HEK293 (cell line): ENCODE measurements at regions not wholly inside any gene's neighbourhood (a gene's known extent, or its start where the extent isn't known, plus 50 kb on each side); places are given as distances from the start of the nearest gene placed in this dataset.

ENCODE experiments used
- ELK4 ChIP-seq: IDR thresholded peaks from 2 replicates; pipeline ENCODE4 v1.6.1; 2011; ENCODE audit warnings: mild to moderate bottlenecking, low read depth, low read length, borderline replicate concordance
- HOXA7 ChIP-seq: sonication (generic); formaldehyde crosslinking; IDR thresholded peaks from 2 replicates; pipeline ENCODE4 v1.8.1; 2022; ENCODE audit warnings: missing genetic modification reagents, borderline replicate concordance
- MEIS1 ChIP-seq: sonication (generic); formaldehyde crosslinking; IDR thresholded peaks from 2 replicates; pipeline ENCODE4 v1.8.1; 2022; ENCODE audit warnings: missing genetic modification reagents, mild to moderate bottlenecking, borderline replicate concordance
- REPIN1 ChIP-seq: fragments of 450-650 bp; formaldehyde crosslinking; IDR thresholded peaks from 2 replicates; pipeline ENCODE4 v1.5.1; 2017; ENCODE audit warnings: missing biosample characterization, missing genetic modification characterization, low read depth
- REST ChIP-seq: fragments of 450-650 bp; formaldehyde crosslinking; IDR thresholded peaks from 2 replicates; pipeline ENCODE4 v1.5.1; 2016; ENCODE audit warnings: missing biosample characterization, missing genetic modification characterization
- TCF7L2 ChIP-seq: IDR thresholded peaks from 2 replicates; pipeline ENCODE4 v1.6.1; 2011; ENCODE audit warnings: low read depth, mild to moderate bottlenecking, inconsistent platforms, low read length, moderate library complexity, borderline replicate concordance
- YY2 ChIP-seq: fragments of 450-650 bp; formaldehyde crosslinking; IDR thresholded peaks from 2 replicates; pipeline ENCODE4 v1.5.1; 2016; ENCODE audit warnings: missing biosample characterization, missing genetic modification characterization
- ZBTB11 ChIP-seq: fragments of 450-650 bp; formaldehyde crosslinking; conservative IDR thresholded peaks from 2 replicates; pipeline ENCODE4 v1.5.1; 2016; ENCODE audit warnings: low read depth, missing biosample characterization, missing genetic modification characterization
- ZFP37 ChIP-seq: fragments of 450-650 bp; formaldehyde crosslinking; IDR thresholded peaks from 2 replicates; pipeline ENCODE4 v1.5.1; 2016; ENCODE audit warnings: missing biosample characterization, missing genetic modification characterization
- ZIC2 ChIP-seq: fragments of 450-650 bp; formaldehyde crosslinking; IDR thresholded peaks from 2 replicates; pipeline ENCODE4 v1.5.1; 2016; ENCODE audit warnings: missing biosample characterization, missing genetic modification characterization
- ZNF140 ChIP-seq: fragments of 450-650 bp; formaldehyde crosslinking; IDR thresholded peaks from 2 replicates; pipeline ENCODE4 v1.5.1; 2016; ENCODE audit warnings: missing biosample characterization, missing genetic modification characterization
- ZNF174 ChIP-seq: fragments of 450-650 bp; formaldehyde crosslinking; IDR thresholded peaks from 2 replicates; pipeline ENCODE4 v1.5.0; 2017; ENCODE audit warnings: missing biosample characterization, mild to moderate bottlenecking, missing genetic modification characterization
- ZNF202 ChIP-seq: fragments of 450-650 bp; formaldehyde crosslinking; IDR thresholded peaks from 2 replicates; pipeline ENCODE4 v1.5.1; 2016; ENCODE audit warnings: missing biosample characterization, missing genetic modification characterization, borderline replicate concordance
- ZNF266 ChIP-seq: fragments of 450-650 bp; formaldehyde crosslinking; IDR thresholded peaks from 2 replicates; pipeline ENCODE4 v1.5.1; 2016; ENCODE audit warnings: missing biosample characterization, missing genetic modification characterization, low read depth
- ZNF292 ChIP-seq: fragments of 450-650 bp; formaldehyde crosslinking; IDR thresholded peaks from 2 replicates; pipeline ENCODE4 v1.5.1; 2016; ENCODE audit warnings: low read depth, missing biosample characterization, missing genetic modification characterization, borderline replicate concordance
- ZNF394 ChIP-seq: fragments of 450-650 bp; formaldehyde crosslinking; IDR thresholded peaks from 2 replicates; pipeline ENCODE4 v1.5.1; 2016; ENCODE audit warnings: missing biosample characterization, missing genetic modification characterization, mild to moderate bottlenecking, moderate library complexity, borderline replicate concordance
- ZNF549 ChIP-seq: fragments of 450-650 bp; IDR thresholded peaks from 2 replicates; pipeline ENCODE4 v1.5.1; 2018; ENCODE audit warnings: missing biosample characterization, missing genetic modification characterization, mild to moderate bottlenecking, inconsistent platforms, moderate library complexity
- ZNF555 ChIP-seq: fragments of 450-650 bp; formaldehyde crosslinking; conservative IDR thresholded peaks from 2 replicates; pipeline ENCODE4 v1.5.1; 2017; ENCODE audit warnings: missing biosample characterization, mild to moderate bottlenecking, missing genetic modification characterization, inconsistent platforms
- ZNF560 ChIP-seq: fragments of 450-650 bp; formaldehyde crosslinking; IDR thresholded peaks from 2 replicates; pipeline ENCODE4 v1.5.1; 2017; ENCODE audit warnings: missing biosample characterization, missing genetic modification characterization, borderline replicate concordance
- ZNF580 ChIP-seq: fragments of 450-650 bp; formaldehyde crosslinking; IDR thresholded peaks from 2 replicates; pipeline ENCODE4 v1.5.1; 2016; ENCODE audit warnings: missing biosample characterization, missing genetic modification characterization
- ZNF596 ChIP-seq: fragments of 450-650 bp; IDR thresholded peaks from 2 replicates; pipeline ENCODE4 v1.5.0; 2018; ENCODE audit warnings: missing biosample characterization, mild to moderate bottlenecking, missing genetic modification characterization, moderate library complexity
- ZNF623 ChIP-seq: fragments of 450-650 bp; formaldehyde crosslinking; IDR thresholded peaks from 2 replicates; pipeline ENCODE4 v1.5.1; 2016; ENCODE audit warnings: missing biosample characterization, missing genetic modification characterization
- ZNF629 ChIP-seq: fragments of 450-650 bp; formaldehyde crosslinking; IDR thresholded peaks from 2 replicates; pipeline ENCODE4 v1.5.1; 2017; ENCODE audit warnings: missing biosample characterization, missing genetic modification characterization
- ZNF654 ChIP-seq: fragments of 450-650 bp; formaldehyde crosslinking; IDR thresholded peaks from 2 replicates; pipeline ENCODE4 v1.5.1; 2016; ENCODE audit warnings: low read depth, missing biosample characterization, missing genetic modification characterization
- ZNF658 ChIP-seq: fragments of 450-650 bp; formaldehyde crosslinking; IDR thresholded peaks from 2 replicates; pipeline ENCODE4; 2016; ENCODE audit warnings: missing biosample characterization, missing genetic modification characterization
- ZNF747 ChIP-seq: fragments of 450-650 bp; formaldehyde crosslinking; IDR thresholded peaks from 2 replicates; pipeline ENCODE4 v1.5.1; 2016; ENCODE audit warnings: missing biosample characterization, missing genetic modification characterization
- ZNF768 ChIP-seq: fragments of 450-650 bp; formaldehyde crosslinking; IDR thresholded peaks from 2 replicates; pipeline ENCODE4 v1.5.1; 2018; ENCODE audit warnings: missing biosample characterization, mild to moderate bottlenecking, missing genetic modification characterization
- ZNF792 ChIP-seq: fragments of 450-650 bp; formaldehyde crosslinking; IDR thresholded peaks from 2 replicates; pipeline ENCODE4 v1.5.1; 2016; ENCODE audit warnings: missing biosample characterization, missing genetic modification characterization
- ZNF843 ChIP-seq: fragments of 450-650 bp; formaldehyde crosslinking; IDR thresholded peaks from 2 replicates; pipeline ENCODE4 v1.5.1; 2016; ENCODE audit warnings: missing biosample characterization, missing genetic modification characterization
- TF ChIP-seq, protein P1 (sequence below): fragments of 450-650 bp; formaldehyde crosslinking; optimal IDR thresholded peaks from 2 replicates; pipeline ENCODE3; 2016; ENCODE audit warnings: missing biosample characterization, mild to moderate bottlenecking, missing genetic modification characterization
- TF ChIP-seq, protein P2 (sequence below): fragments of 450-650 bp; formaldehyde crosslinking; IDR thresholded peaks from 2 replicates; pipeline ENCODE4 v1.5.1; 2016; ENCODE audit warnings: missing biosample characterization, missing genetic modification characterization

DNA sequence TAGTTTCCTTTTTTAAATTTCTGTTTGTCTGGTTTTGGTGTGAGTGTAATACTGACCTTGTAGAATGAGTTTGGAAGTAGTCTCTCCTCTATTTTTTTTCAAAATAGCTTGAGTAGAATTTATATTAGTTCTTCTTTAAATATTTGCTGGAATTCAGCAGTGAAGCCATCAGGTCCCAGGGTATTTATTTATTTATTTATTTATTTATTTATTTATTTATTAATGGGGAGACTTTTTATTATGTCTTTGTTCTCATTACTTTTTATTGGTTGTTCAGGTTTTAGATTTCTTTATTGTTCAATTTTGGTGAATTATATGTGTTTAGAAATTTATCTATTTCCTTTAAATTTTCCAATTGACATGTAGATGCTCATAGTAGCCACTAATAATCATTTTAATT, 875.8 kb upstream of the COX7C start (continued):
- TF ChIP-seq ZNF580 (tag by site-specific recombination), result no peak
- TF ChIP-seq ZNF623 (tag by site-specific recombination), result peak; percentile 55
- no peak for TF ChIP-seq ZFP37
- TF ChIP-seq, protein P1, sequence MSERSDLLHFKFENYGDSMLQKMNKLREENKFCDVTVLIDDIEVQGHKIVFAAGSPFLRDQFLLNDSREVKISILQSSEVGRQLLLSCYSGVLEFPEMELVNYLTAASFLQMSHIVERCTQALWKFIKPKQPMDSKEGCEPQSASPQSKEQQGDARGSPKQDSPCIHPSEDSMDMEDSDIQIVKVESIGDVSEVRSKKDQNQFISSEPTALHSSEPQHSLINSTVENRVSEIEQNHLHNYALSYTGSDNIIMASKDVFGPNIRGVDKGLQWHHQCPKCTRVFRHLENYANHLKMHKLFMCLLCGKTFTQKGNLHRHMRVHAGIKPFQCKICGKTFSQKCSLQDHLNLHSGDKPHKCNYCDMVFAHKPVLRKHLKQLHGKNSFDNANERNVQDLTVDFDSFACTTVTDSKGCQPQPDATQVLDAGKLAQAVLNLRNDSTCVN, result no peak
- peak; percentile 84; the same call in 1 of the 2 replicates for TF ChIP-seq ZNF394 (tag by site-specific recombination)
- no peak for TF ChIP-seq ZIC2 (tag by site-specific recombination)
- TF ChIP-seq ZNF629 (tag by site-specific recombination), result 0 out of 2 replicates have a peak, but pooled peaks have one; percentile 29
- no peak for TF ChIP-seq HOXA7 (CRISPR knock-in tag)
- peak; percentile 59; the same call in 1 of the 2 replicates for TF ChIP-seq REST
- no peak for TF ChIP-seq ZNF658 (tag by site-specific recombination)
- TF ChIP-seq ZBTB11 (tag by site-specific recombination), result peak; percentile 73
- no peak for TF ChIP-seq REPIN1 (tag by site-specific recombination)
- no peak for TF ChIP-seq ELK4
- no peak for TF ChIP-seq ZNF768 (tag by site-specific recombination)
- TF ChIP-seq ZNF266 (tag by site-specific recombination), result peak; percentile 43; the same call in 1 of the 2 replicates
- no peak for TF ChIP-seq ZNF792 (tag by site-specific recombination)
- no peak for TF ChIP-seq TCF7L2
- TF ChIP-seq ZNF140 (tag by site-specific recombination), result peak; percentile 56; the same call in 1 of the 2 replicates
- no peak for TF ChIP-seq ZNF843 (tag by site-specific recombination)
- peak; percentile 27; the same call in 1 of the 2 replicates for TF ChIP-seq ZNF654
- TF ChIP-seq ZNF202, result peak; percentile 80; the same call in 1 of the 2 replicates
- TF ChIP-seq ZNF560 (tag by site-specific recombination), result peak; percentile 58; the same call in 1 of the 2 replicates
- no peak for TF ChIP-seq MEIS1 (CRISPR knock-in tag)
- TF ChIP-seq ZNF292 (tag by site-specific recombination), result no peak
- no peak for TF ChIP-seq ZNF549
- TF ChIP-seq YY2 (tag by site-specific recombination), result no peak
- TF ChIP-seq, protein P2, sequence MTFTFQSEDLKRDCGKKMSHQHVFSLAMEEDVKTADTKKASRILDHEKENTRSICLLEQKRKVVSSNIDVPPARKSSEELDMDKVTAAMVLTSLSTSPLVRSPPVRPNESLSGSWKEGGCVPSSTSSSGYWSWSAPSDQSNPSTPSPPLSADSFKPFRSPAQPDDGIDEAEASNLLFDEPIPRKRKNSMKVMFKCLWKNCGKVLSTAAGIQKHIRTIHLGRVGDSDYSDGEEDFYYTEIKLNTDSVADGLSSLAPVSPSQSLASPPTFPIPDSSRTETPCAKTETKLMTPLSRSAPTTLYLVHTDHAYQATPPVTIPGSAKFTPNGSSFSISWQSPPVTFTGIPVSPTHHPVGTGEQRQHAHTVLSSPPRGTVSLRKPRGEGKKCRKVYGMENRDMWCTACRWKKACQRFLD (tag by site-specific recombination), result no peak
- peak; percentile 85 for TF ChIP-seq ZNF555 (tag by site-specific recombination)
- no peak for TF ChIP-seq ZNF747 (tag by site-specific recombination)
- no peak for TF ChIP-seq ZNF174
- no peak for TF ChIP-seq ZNF596
